Glutamatergic neuron (in vitro differentiated cells): ENCODE measurements at regions not wholly inside any gene's neighbourhood (a gene's known extent, or its start where the extent isn't known, plus 50 kb on each side); places are given as distances from the start of the nearest gene placed in this dataset.

Experiments used
- DNase-seq: peaks from one replicate; pipeline ENCODE4 v3.0.0; 2022
- H3K27ac Mint-ChIP-seq: one replicate; pipeline ENCODE4 v1.8.0; 2020; ENCODE audit warnings: mild to moderate bottlenecking, mixed read lengths, inconsistent platforms; ENCODE audit not compliant: unreplicated experiment
- H3K27me3 Mint-ChIP-seq: one replicate; pipeline ENCODE4 v1.8.0; 2020; ENCODE audit warnings: mild to moderate bottlenecking, moderate library complexity, mixed read lengths, inconsistent platforms; ENCODE audit not compliant: unreplicated experiment
- H3K36me3 Mint-ChIP-seq: one replicate; pipeline ENCODE4 v1.8.0; 2020; ENCODE audit warnings: mild to moderate bottlenecking, mixed read lengths, inconsistent platforms; ENCODE audit not compliant: unreplicated experiment
- H3K4me1 Mint-ChIP-seq: one replicate; pipeline ENCODE4 v1.8.0; 2020; ENCODE audit warnings: mild to moderate bottlenecking, low read depth, mixed read lengths, inconsistent platforms; ENCODE audit not compliant: unreplicated experiment
- H3K4me3 Mint-ChIP-seq: one replicate; pipeline ENCODE4 v1.8.0; 2020; ENCODE audit warnings: mild to moderate bottlenecking, mixed read lengths, inconsistent platforms; ENCODE audit not compliant: unreplicated experiment
- H3K9me3 Mint-ChIP-seq: one replicate; pipeline ENCODE4 v1.8.0; 2020; ENCODE audit warnings: mild to moderate bottlenecking, moderate library complexity, mixed read lengths, inconsistent platforms; ENCODE audit not compliant: unreplicated experiment
- CTCF ChIP-seq: fragments of 200-600 bp; sonication (generic); IDR thresholded peaks from one replicate; pipeline ENCODE4 v1.5.0; 2021; ENCODE audit not compliant: partially characterized antibody, unreplicated experiment

- Mint-ChIP-seq H3K27me3 (peaks cover 2% of the 10 kb centered on the region), H3K4me3 (no peak overlapping the region), H3K9me3 (no peaks in the 10 kb centered on the region), H3K36me3 (no peaks in the 10 kb centered on the region), H3K4me1 (no peaks in the 10 kb centered on the region), H3K27ac (no peak overlapping the region)
- DNase-seq, result no peak
- TF ChIP-seq CTCF, result no peak
Observed at GRCh38 chr5:128631771-128632170, 93.7 kb upstream of the FBN2 start.

GRCh38 chr5:128632264-128632663 lies 94.2 kb upstream of the FBN2 start:
- Mint-ChIP-seq H3K4me1 (no peaks in the 10 kb centered on the region), H3K36me3 (no peaks in the 10 kb centered on the region), H3K27me3 (peaks cover 2% of the 10 kb centered on the region), H3K4me3 (no peak overlapping the region), H3K27ac (no peak overlapping the region), H3K9me3 (no peaks in the 10 kb centered on the region)
- TF ChIP-seq CTCF, result no peak
- DNase-seq, result no peak

- Mint-ChIP-seq H3K4me1 (no peaks in the 10 kb centered on the region), H3K9me3 (no peaks in the 10 kb centered on the region), H3K36me3 (no peaks in the 10 kb centered on the region), H3K4me3 (no peak overlapping the region), H3K27ac (no peak overlapping the region), H3K27me3 (peaks cover 2% of the 10 kb centered on the region)
- no peak for DNase-seq
- no peak for TF ChIP-seq CTCF
Observed at GRCh38 chr5:128633901-128634300, 95.9 kb upstream of the FBN2 start.

GRCh38 chr5:128635379-128635778 lies 97.3 kb upstream of the FBN2 start:
- peaks cover 2% of the 10 kb centered on the region for H3K27me3 Mint-ChIP-seq
- no peak for TF ChIP-seq CTCF
- no peak overlapping the region for H3K27ac Mint-ChIP-seq
- DNase-seq, result no peak
- H3K4me1 Mint-ChIP-seq, result no peaks in the 10 kb centered on the region
- no peak overlapping the region for H3K4me3 Mint-ChIP-seq
- H3K36me3 Mint-ChIP-seq, result no peaks in the 10 kb centered on the region
- H3K9me3 Mint-ChIP-seq, result no peaks in the 10 kb centered on the region

GRCh38 chr5:128636361-128636760 lies 98.3 kb upstream of the FBN2 start:
- Mint-ChIP-seq H3K4me3 (no peak overlapping the region), H3K4me1 (no peaks in the 10 kb centered on the region), H3K9me3 (no peaks in the 10 kb centered on the region), H3K27me3 (peaks cover under 1% of the 10 kb centered on the region), H3K27ac (no peak overlapping the region), H3K36me3 (no peaks in the 10 kb centered on the region)
- no peak for DNase-seq
- no peak for TF ChIP-seq CTCF
